ENCODE measurements at regions not wholly inside any gene's neighbourhood (a gene's known extent, or its start where the extent isn't known, plus 50 kb on each side); places are given as distances from the start of the nearest gene placed in this dataset.

GRCh38 chr7:131642429-131642828 is 86.0 kb upstream of the PODXL start:
- H3K9ac ChIP-seq (ENCODE audit: low read depth, low read length) = no peak overlapping the region
- no peaks in the 10 kb centered on the region for H4K20me1 ChIP-seq (ENCODE audit: insufficient read depth, low read length)
- peak overlapping the region; percentile 47 for H2AFZ ChIP-seq (replicated peaks; ENCODE audit: low read length, poor library complexity)
- intact Hi-C loops (cut with micrococcal nuclease) = no loop called here
- H3K9me3 ChIP-seq (ENCODE audit: control insufficient read depth, insufficient read depth, low read length) = no peaks in the 10 kb centered on the region
- in situ Hi-C loops (cut with MboI; ENCODE audit: low sequenced_read_pairs) = no loop called here
- no peak overlapping the region for H3K18ac ChIP-seq (ENCODE audit: low read depth, low read length)
- H3K4me1 ChIP-seq (ENCODE audit: control insufficient read depth, insufficient read depth, low read length) = no peaks in the 10 kb centered on the region
- H3K36me3 ChIP-seq (ENCODE audit: control insufficient read depth, insufficient read depth, low read length) = no peaks in the 10 kb centered on the region
- H3K9me1 ChIP-seq (ENCODE audit: insufficient read depth, low read length) = no peaks in the 10 kb centered on the region
- BruUV-seq (replicated peaks) = no TSS peak
- DNase-seq = no peak
- H3K4me3 ChIP-seq (ENCODE audit: insufficient read depth, low read depth, low read length) = no peak overlapping the region
- H2BK20ac ChIP-seq (ENCODE audit: low read depth, low read length) = no peak overlapping the region
- no peak overlapping the region for H2BK5ac ChIP-seq (ENCODE audit: low read depth, low read length, poor library complexity, severe bottlenecking)
- no peak overlapping the region for H3K27ac ChIP-seq (ENCODE audit: insufficient read depth, low read length)
- H3K56ac ChIP-seq (ENCODE audit: extremely low read depth, insufficient read depth, low read length) = no peak overlapping the region
- no peaks in the 10 kb centered on the region; the same call in 1 of the 2 replicates for H3K27me3 ChIP-seq (ENCODE audit: control insufficient read depth, insufficient read depth, low read length)
- no peak for TF ChIP-seq USF2 (IDR thresholded peaks at IDR 0.05; ENCODE audit: low read depth, low read length)
- no peak for TF ChIP-seq MXI1 (IDR thresholded peaks at IDR 0.05; ENCODE audit: borderline replicate concordance, low read depth, low read length)
- TF ChIP-seq, protein P1, sequence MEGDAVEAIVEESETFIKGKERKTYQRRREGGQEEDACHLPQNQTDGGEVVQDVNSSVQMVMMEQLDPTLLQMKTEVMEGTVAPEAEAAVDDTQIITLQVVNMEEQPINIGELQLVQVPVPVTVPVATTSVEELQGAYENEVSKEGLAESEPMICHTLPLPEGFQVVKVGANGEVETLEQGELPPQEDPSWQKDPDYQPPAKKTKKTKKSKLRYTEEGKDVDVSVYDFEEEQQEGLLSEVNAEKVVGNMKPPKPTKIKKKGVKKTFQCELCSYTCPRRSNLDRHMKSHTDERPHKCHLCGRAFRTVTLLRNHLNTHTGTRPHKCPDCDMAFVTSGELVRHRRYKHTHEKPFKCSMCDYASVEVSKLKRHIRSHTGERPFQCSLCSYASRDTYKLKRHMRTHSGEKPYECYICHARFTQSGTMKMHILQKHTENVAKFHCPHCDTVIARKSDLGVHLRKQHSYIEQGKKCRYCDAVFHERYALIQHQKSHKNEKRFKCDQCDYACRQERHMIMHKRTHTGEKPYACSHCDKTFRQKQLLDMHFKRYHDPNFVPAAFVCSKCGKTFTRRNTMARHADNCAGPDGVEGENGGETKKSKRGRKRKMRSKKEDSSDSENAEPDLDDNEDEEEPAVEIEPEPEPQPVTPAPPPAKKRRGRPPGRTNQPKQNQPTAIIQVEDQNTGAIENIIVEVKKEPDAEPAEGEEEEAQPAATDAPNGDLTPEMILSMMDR (conservative IDR thresholded peaks at IDR 0.05; ENCODE audit: low read depth, low read length) = no peak
- no peak for TF ChIP-seq RCOR1 (IDR thresholded peaks at IDR 0.05; ENCODE audit: insufficient replicate concordance, low read length)
- H3K23ac ChIP-seq (ENCODE audit: low read depth, low read length) = no peak overlapping the region
- H4K8ac ChIP-seq (ENCODE audit: low read depth in 2 of 2, low read length in 2 of 2) = 0 out of 4 replicates have a peak overlapping the region, but pooled peaks of 1 of the 2 experiments have one; percentile 19
- no peak overlapping the region for H4K91ac ChIP-seq (ENCODE audit: insufficient read depth, low read depth, low read length)
- H3K14ac ChIP-seq (replicated peaks; ENCODE audit: low read depth, low read length) = no peak overlapping the region
- ChIA-PET POLR2A (ENCODE audit: unreplicated experiment) (no interaction called here), CTCF (no interaction called here)
- H2AK5ac ChIP-seq (ENCODE audit: low read depth, low read length) = no peak overlapping the region
- H4K5ac ChIP-seq (ENCODE audit: low read depth, low read length) = no peak overlapping the region
- no peak for ATAC-seq (ENCODE audit: low read depth)
- H2BK15ac ChIP-seq (ENCODE audit: low read depth, low read length) = no peak overlapping the region
- no peak overlapping the region for H3K4me2 ChIP-seq (ENCODE audit: low read depth, low read length)
- WGBS, 2 experiments (ENCODE audit: extremely low coverage in 2 of 2, insufficient read length in 1 of 2) = 67% methylated on average over 1 of the region's 3 CpGs; no CpG with 5 or more reads in 1 of the 2 experiments
- H2BK120ac ChIP-seq (ENCODE audit: low read depth, low read length) = no peak overlapping the region
- dilution Hi-C loops (cut with HindIII; ENCODE audit: low sequenced_read_pairs, unreplicated experiment) = no loop called here
- no peaks in the 10 kb centered on the region for H3K79me1 ChIP-seq (ENCODE audit: low read depth in 1 of 2, low read length in 2 of 2)
- H2AK9ac ChIP-seq (replicated peaks; ENCODE audit: low read depth, low read length, poor library complexity) = peak overlapping the region; percentile 37
- H3K4ac ChIP-seq (ENCODE audit: low read depth, low read length) = no peak overlapping the region

All from IMR-90 (cell line).